ENCODE measurements at regions not wholly inside any gene's neighbourhood (a gene's known extent, or its start where the extent isn't known, plus 50 kb on each side); places are given as distances from the start of the nearest gene placed in this dataset.

- TF ChIP-seq, protein P1, sequence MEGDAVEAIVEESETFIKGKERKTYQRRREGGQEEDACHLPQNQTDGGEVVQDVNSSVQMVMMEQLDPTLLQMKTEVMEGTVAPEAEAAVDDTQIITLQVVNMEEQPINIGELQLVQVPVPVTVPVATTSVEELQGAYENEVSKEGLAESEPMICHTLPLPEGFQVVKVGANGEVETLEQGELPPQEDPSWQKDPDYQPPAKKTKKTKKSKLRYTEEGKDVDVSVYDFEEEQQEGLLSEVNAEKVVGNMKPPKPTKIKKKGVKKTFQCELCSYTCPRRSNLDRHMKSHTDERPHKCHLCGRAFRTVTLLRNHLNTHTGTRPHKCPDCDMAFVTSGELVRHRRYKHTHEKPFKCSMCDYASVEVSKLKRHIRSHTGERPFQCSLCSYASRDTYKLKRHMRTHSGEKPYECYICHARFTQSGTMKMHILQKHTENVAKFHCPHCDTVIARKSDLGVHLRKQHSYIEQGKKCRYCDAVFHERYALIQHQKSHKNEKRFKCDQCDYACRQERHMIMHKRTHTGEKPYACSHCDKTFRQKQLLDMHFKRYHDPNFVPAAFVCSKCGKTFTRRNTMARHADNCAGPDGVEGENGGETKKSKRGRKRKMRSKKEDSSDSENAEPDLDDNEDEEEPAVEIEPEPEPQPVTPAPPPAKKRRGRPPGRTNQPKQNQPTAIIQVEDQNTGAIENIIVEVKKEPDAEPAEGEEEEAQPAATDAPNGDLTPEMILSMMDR (IDR thresholded peaks at IDR 0.05; ENCODE audit: low read depth, low read length), result no peak
- no peaks in the 10 kb centered on the region for H3K9me3 ChIP-seq (ENCODE audit: low read depth)
- no peak overlapping the region for H3K27ac ChIP-seq
- H3K36me3 ChIP-seq, result no peaks in the 10 kb centered on the region
- no peaks in the 10 kb centered on the region for H3K27me3 ChIP-seq
- H3K4me1 ChIP-seq (ENCODE audit: low read depth), result no peaks in the 10 kb centered on the region
- DNase-seq (ENCODE audit: low read depth in 1 of 2, low spot score in 1 of 2), result no peak
- H3K4me3 ChIP-seq, result no peak overlapping the region
These were observed 743.2 kb downstream of the TRAM1L1 start for GRCh38 chr4:116342143-116342542.

DNA sequence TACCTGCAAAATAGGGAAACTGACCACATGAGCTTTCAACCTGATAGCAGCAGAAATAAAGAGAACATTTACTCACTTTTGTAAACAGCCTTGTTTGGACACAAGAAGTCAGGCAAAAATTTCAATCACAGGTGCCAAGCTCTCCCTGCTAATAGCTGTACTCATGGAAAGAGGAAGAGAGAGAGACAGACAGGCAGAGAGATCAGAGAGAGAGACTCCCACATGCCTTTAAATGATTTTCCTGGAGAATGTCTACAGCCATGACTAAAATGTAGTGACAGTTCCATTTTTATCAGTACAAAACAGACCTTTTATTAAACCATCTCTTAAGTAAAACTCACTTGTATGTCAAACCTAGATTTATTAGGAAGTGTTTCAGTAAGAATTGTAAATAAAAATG, 752.9 kb downstream of the TRAM1L1 start:
- Histone ChIP-seq H3K9me3 (ENCODE audit: low read depth) (no peaks in the 10 kb centered on the region), H3K4me3 (no peak overlapping the region), H3K36me3 (no peaks in the 10 kb centered on the region), H3K4me1 (ENCODE audit: low read depth) (no peaks in the 10 kb centered on the region), H3K27ac (no peak overlapping the region), H3K27me3 (no peaks in the 10 kb centered on the region)
- DNase-seq (ENCODE audit: low read depth in 1 of 2, low spot score in 1 of 2), result no peak
- TF ChIP-seq, protein P1 (IDR thresholded peaks at IDR 0.05; ENCODE audit: low read depth, low read length), result no peak

- TF ChIP-seq, protein P1 (IDR thresholded peaks at IDR 0.05; ENCODE audit: low read depth, low read length), result no peak
- no peaks in the 10 kb centered on the region for H3K9me3 ChIP-seq (ENCODE audit: low read depth)
- no peak overlapping the region for H3K4me3 ChIP-seq
- DNase-seq (ENCODE audit: low read depth in 1 of 2, low spot score in 1 of 2), result no peak
- no peaks in the 10 kb centered on the region for H3K4me1 ChIP-seq (ENCODE audit: low read depth)
- H3K36me3 ChIP-seq, result no peaks in the 10 kb centered on the region
- H3K27me3 ChIP-seq, result no peaks in the 10 kb centered on the region
- no peak overlapping the region for H3K27ac ChIP-seq
These were observed 757.0 kb downstream of the TRAM1L1 start for GRCh38 chr4:116328261-116328860.

GRCh38 chr4:116323606-116324005, 761.8 kb downstream of the TRAM1L1 start:
- H3K27ac ChIP-seq, result no peak overlapping the region
- DNase-seq (ENCODE audit: low read depth in 1 of 2, low spot score in 1 of 2), result no peak
- H3K36me3 ChIP-seq, result no peaks in the 10 kb centered on the region
- H3K4me3 ChIP-seq, result no peak overlapping the region
- TF ChIP-seq, protein P1 (IDR thresholded peaks at IDR 0.05; ENCODE audit: low read depth, low read length), result no peak
- no peaks in the 10 kb centered on the region for H3K4me1 ChIP-seq (ENCODE audit: low read depth)
- no peaks in the 10 kb centered on the region for H3K27me3 ChIP-seq
- no peaks in the 10 kb centered on the region for H3K9me3 ChIP-seq (ENCODE audit: low read depth)

- Histone ChIP-seq H3K4me3 (no peak overlapping the region), H3K9me3 (ENCODE audit: low read depth) (no peaks in the 10 kb centered on the region), H3K27ac (no peak overlapping the region), H3K36me3 (no peaks in the 10 kb centered on the region), H3K27me3 (no peaks in the 10 kb centered on the region), H3K4me1 (ENCODE audit: low read depth) (no peaks in the 10 kb centered on the region)
- TF ChIP-seq, protein P1 (IDR thresholded peaks at IDR 0.05; ENCODE audit: low read depth, low read length), result no peak
- DNase-seq (ENCODE audit: low read depth in 1 of 2, low spot score in 1 of 2), result no peak
These were observed 763.9 kb downstream of the TRAM1L1 start for GRCh38 chr4:116321471-116321870.
